ENCODE measurements at regions not wholly inside any gene's neighbourhood (a gene's known extent, or its start where the extent isn't known, plus 50 kb on each side); places are given as distances from the start of the nearest gene placed in this dataset.

DNA sequence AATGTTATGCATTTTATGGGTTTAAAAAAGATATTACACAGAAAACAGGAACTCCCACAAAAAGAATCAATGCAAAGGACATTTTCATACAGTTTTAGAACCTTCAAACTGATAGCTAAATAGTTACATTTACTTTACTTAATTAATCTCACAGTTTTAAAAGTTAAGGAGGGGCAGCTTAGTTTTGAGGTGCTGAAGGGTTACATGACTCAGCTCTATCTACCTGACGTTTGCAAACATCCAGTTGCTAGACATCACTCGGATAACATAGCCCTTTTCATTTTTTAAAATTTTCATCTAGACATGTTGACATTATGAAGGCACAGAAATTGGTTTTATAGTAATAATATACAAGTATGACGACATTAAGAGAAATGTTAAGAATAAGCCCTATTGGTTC lies 53.7 kb upstream of the HSD17B12 start:
- no peak for DNase-seq (ENCODE audit: low read depth in 2 of 2)

Measured in stimulated activated CD4-positive, alpha-beta T cell treated with anti-CD3 and anti-CD28 coated beads, Interleukin-1b, Interleukin-23, amount 100 ng/mL, for 4 hours (primary cell).